HepG2 (cell line): ENCODE measurements at regions not wholly inside any gene's neighbourhood (a gene's known extent, or its start where the extent isn't known, plus 50 kb on each side); places are given as distances from the start of the nearest gene placed in this dataset.

Experiments used
- ATAC-seq: fragments of 200-7000 bp; cut with Tn5 transposase; 3 replicates; pipeline ENCODE4 v1.9.1; 2020; ENCODE audit warnings: mild to moderate bottlenecking, moderate library complexity
- BruUV-seq: library from RNA; stranded (reverse); fragments of 400-500 nt; replicated peaks from 2 replicates; lab custom pipeline; 2021; lab: Mats Ljungman, UMichigan
- CTCF ChIA-PET: fragments of 300-600 bp; formaldehyde crosslinking; extraction: SDS; loops from one replicate; lab custom pipeline; 2021; ENCODE audit warnings: low total read pairs, inconsistent platforms, low intra/inter-chr PET ratio; lab: Yijun Ruan, JAX
- POLR2A ChIA-PET: fragments of 350-600 bp; sonication (Branson Sonifier 250); formaldehyde crosslinking; loops from one replicate; lab custom pipeline; 2020; ENCODE audit warnings: antibody characterized with exemption, inconsistent platforms; lab: Yijun Ruan, JAX
- DNase-seq: peaks from one replicate; pipeline ENCODE4 v3.0.0-alpha.2; 2015; ENCODE audit warnings: low spot score
- FAIRE-seq: peaks from 3 replicates; lab custom pipeline; 2011; peaks lifted over from hg19 to GRCh38; lab: Jason Lieb, UNC
- H2AFZ ChIP-seq: one replicate; pipeline ENCODE4 v1.6.1; 2011; ENCODE audit warnings: low read length, inconsistent platforms
- H3K27ac ChIP-seq: fragments of 300-600 bp; 3 replicates; pipeline ENCODE4 v1.8.0; 2011; ENCODE audit warnings: mixed run types, mild to moderate bottlenecking, mixed read lengths, low read length, inconsistent platforms; ENCODE audit not compliant: insufficient read depth; ENCODE audit errors: extremely low read length
- H3K27me3 ChIP-seq, 2 experiments: fragments of 200-600 bp in 1 of 2; 2 replicates in 1 of 2; 3 replicates in 1 of 2; pipeline versions ENCODE4 v1.6.0 to v1.8.0; 2011; ENCODE audit warnings: low read length in 2 of 2, mild to moderate bottlenecking in 2 of 2, moderate library complexity in 2 of 2, inconsistent platforms in 1 of 2; ENCODE audit not compliant: insufficient read depth in 2 of 2, control insufficient read depth in 1 of 2
- H3K36me3 ChIP-seq, 2 experiments: fragments of 200-600 bp in 1 of 2; replicated peaks in 1 of 2; 2 replicates in 1 of 2; 3 replicates in 1 of 2; pipeline versions ENCODE4 v1.5.1 to v1.8.0; 2011; ENCODE audit warnings: low read length in 2 of 2, inconsistent platforms in 1 of 2; ENCODE audit not compliant: insufficient read depth in 2 of 2, control insufficient read depth in 1 of 2
- H3K4me1 ChIP-seq: 2 replicates; pipeline ENCODE4 v1.5.1; 2012; ENCODE audit warnings: low read length, inconsistent platforms; ENCODE audit not compliant: insufficient read depth
- H3K4me2 ChIP-seq: 2 replicates; pipeline ENCODE4 v1.6.0; 2011; ENCODE audit warnings: low read depth, low read length, inconsistent platforms
- H3K4me3 ChIP-seq, 3 experiments: fragments of 200-600 bp in 1 of 3; sonication (generic), shearing (Covaris generic) in 1 of 3; replicated peaks in 1 of 3; 2 replicates each; pipeline ENCODE4 v1.5.1; 2011 to 2016; ENCODE audit warnings: low read length in 3 of 3, inconsistent platforms in 2 of 3, low read depth in 2 of 3, mild to moderate bottlenecking in 2 of 3, control low read depth in 1 of 3, mixed read lengths in 1 of 3; ENCODE audit not compliant: insufficient read depth in 1 of 3
- H3K79me2 ChIP-seq: one replicate; pipeline ENCODE4 v1.6.1; 2011; ENCODE audit warnings: low read length, inconsistent platforms; ENCODE audit not compliant: insufficient read depth
- H3K9ac ChIP-seq: 2 replicates; pipeline ENCODE4 v1.6.0; 2011; ENCODE audit warnings: mild to moderate bottlenecking, low read depth, low read length, inconsistent platforms; ENCODE audit not compliant: insufficient read depth
- H3K9me3 ChIP-seq: 2 replicates; pipeline ENCODE4 v1.5.1; 2012; ENCODE audit warnings: mild to moderate bottlenecking, low read length
- H4K20me1 ChIP-seq: 2 replicates; pipeline ENCODE4 v1.6.0; 2011; ENCODE audit warnings: inconsistent platforms, mild to moderate bottlenecking, low read length, moderate library complexity; ENCODE audit not compliant: insufficient read depth
- GZF1 ChIP-seq: sonication (generic); formaldehyde crosslinking; IDR thresholded peaks from 2 replicates; pipeline ENCODE4 v1.5.1; 2020; ENCODE audit warnings: mild to moderate bottlenecking, missing genetic modification reagents
- HOXA3 ChIP-seq: sonication (generic); formaldehyde crosslinking; IDR thresholded peaks from 2 replicates; pipeline ENCODE4 v1.5.0; 2020; ENCODE audit warnings: missing genetic modification reagents
- JUN ChIP-seq: sonication (generic); formaldehyde crosslinking; IDR thresholded peaks from 2 replicates; pipeline ENCODE4 v1.4.0; 2020; ENCODE audit warnings: mild to moderate bottlenecking, missing genetic modification reagents
- MYNN ChIP-seq: sonication (generic); formaldehyde crosslinking; IDR thresholded peaks from 2 replicates; pipeline ENCODE4 v1.4.0; 2020; ENCODE audit warnings: mild to moderate bottlenecking, low read depth, missing genetic modification reagents
- NFE2L1 ChIP-seq: sonication (generic); formaldehyde crosslinking; IDR thresholded peaks from 2 replicates; pipeline ENCODE4 v1.4.0; 2020; ENCODE audit warnings: missing genetic modification reagents, mild to moderate bottlenecking, borderline replicate concordance
- PITX1 ChIP-seq: sonication (generic); formaldehyde crosslinking; IDR thresholded peaks from 2 replicates; pipeline ENCODE4 v1.5.1; 2020; ENCODE audit warnings: mild to moderate bottlenecking, missing genetic modification reagents
- SPEN ChIP-seq: sonication (generic); formaldehyde crosslinking; IDR thresholded peaks from 2 replicates; pipeline ENCODE4 v1.5.1; 2020; ENCODE audit warnings: low read depth, mild to moderate bottlenecking, missing genetic modification reagents
- ZNF354B ChIP-seq: sonication (generic); formaldehyde crosslinking; IDR thresholded peaks from 2 replicates; pipeline ENCODE4 v1.8.0; 2022; ENCODE audit warnings: mild to moderate bottlenecking, missing genetic modification reagents
- ZNF816 ChIP-seq: sonication (generic); formaldehyde crosslinking; IDR thresholded peaks from 2 replicates; pipeline ENCODE4 v1.8.0; 2022; ENCODE audit warnings: missing genetic modification reagents, mild to moderate bottlenecking, borderline replicate concordance
- WGBS: methylation state at CpG from one replicate; pipeline ENCODE4 v1.1.6; 2017; ENCODE audit warnings: low lambda C conversion rate; 5-methylcytosine and 5-hydroxymethylcytosine counted together
- in situ Hi-C: cut with HindIII; loops from 2 replicates; pipeline ENCODE4 v1.10.0; 2017; ENCODE audit warnings: low pct_unique_long_range_greater_than_20kb; ENCODE audit not compliant: extremely low pct_ligation_motif_present
- intact Hi-C: fragments of 100-400 bp; cut with micrococcal nuclease; formaldehyde crosslinking; loops from one replicate; pipeline ENCODE4 v1.10.0; 2022; ENCODE audit not compliant: unreplicated experiment
- TF ChIP-seq, protein P1 (sequence below): sonication (generic); formaldehyde crosslinking; IDR thresholded peaks from 2 replicates; pipeline ENCODE4 v1.5.1; 2020; ENCODE audit warnings: missing genetic modification reagents, mild to moderate bottlenecking, borderline replicate concordance
- TF ChIP-seq, protein P2 (sequence below), 2 experiments: sonication (generic) in 1 of 2; formaldehyde crosslinking in 1 of 2; IDR thresholded peaks; 2 replicates each; pipeline versions ENCODE4 v1.6.1 to v1.9.0; 2014 to 2022; ENCODE audit warnings: antibody characterized with exemption in 1 of 2, borderline replicate concordance in 1 of 2, inconsistent platforms in 1 of 2, low read depth in 1 of 2, missing genetic modification reagents in 1 of 2

DNA sequence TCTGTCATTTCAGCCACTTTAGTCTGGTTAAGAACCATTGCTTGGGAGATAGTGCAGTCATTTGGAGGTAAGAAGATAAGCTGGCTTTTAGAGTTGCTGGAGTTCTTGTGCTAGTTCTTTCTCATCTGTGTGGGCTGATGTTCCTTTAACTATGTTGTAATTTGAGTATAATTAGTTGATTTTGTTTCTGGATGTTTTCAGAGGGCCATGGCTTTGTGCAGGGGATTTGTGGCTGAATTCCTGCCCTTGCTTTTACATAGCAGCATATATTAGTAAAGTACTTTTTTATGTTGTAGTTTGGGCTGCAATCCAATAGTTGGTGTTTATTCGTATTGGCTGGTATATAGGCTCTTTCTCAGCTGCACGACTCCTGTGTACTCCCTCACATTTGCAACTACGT is 339.6 kb downstream of the ANKRD50 start:
- H3K9ac ChIP-seq, result no peak overlapping the region
- DNase-seq (no peak), FAIRE-seq (no peak), ATAC-seq (no peak)
- H3K9me3 ChIP-seq, result peaks cover 3% of the 10 kb centered on the region
- H3K79me2 ChIP-seq, result no peaks in the 10 kb centered on the region
- H3K4me3 ChIP-seq, result no peak overlapping the region
- no peak overlapping the region for H3K4me2 ChIP-seq
- TF ChIP-seq NFE2L1 (no peak), MYNN (CRISPR knock-in tag) (no peak)
- no peak overlapping the region for H2AFZ ChIP-seq
- in situ Hi-C loops (no loop called here), intact Hi-C loops (no loop called here)
- ChIA-PET CTCF (no interaction called here), POLR2A (no interaction called here)
- no peaks in the 10 kb centered on the region for H3K36me3 ChIP-seq
- WGBS, result 32% methylated on average over 3 of the region's 3 CpGs
- no peaks in the 10 kb centered on the region for H3K27me3 ChIP-seq
- no TSS peak for BruUV-seq
- H3K4me1 ChIP-seq, result no peaks in the 10 kb centered on the region
- H4K20me1 ChIP-seq, result no peaks in the 10 kb centered on the region
- H3K27ac ChIP-seq, result no peak overlapping the region

DNA sequence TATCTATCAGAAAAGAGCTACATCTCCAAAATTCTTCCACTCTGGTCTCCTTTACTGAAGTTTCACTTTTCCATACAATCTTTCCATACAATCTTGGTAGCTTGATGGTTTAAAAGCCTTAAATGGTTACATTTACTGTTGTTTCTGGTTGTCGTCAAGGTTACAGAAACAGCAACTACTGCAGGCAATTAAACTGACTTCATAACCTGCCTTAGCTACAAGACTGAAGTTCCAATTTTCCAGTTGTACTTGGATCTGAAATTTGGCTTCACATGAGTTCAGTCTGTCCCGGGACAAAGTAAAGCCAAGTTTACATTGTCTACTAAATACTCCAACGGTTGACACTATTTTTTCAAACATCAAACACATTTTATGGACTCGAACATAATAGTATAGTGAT is 326.4 kb downstream of the ANKRD50 start:
- FAIRE-seq (no peak), ATAC-seq (no peak), DNase-seq (no peak)
- H2AFZ ChIP-seq, result no peak overlapping the region
- WGBS, result 2% methylated on average over 4 of the region's 4 CpGs
- CTCF ChIA-PET, result no interaction called here
- POLR2A ChIA-PET, result no interaction called here
- H3K9ac ChIP-seq, result no peak overlapping the region
- no peak overlapping the region for H3K27ac ChIP-seq
- no peaks in the 10 kb centered on the region for H3K4me1 ChIP-seq
- no peaks in the 10 kb centered on the region for H3K9me3 ChIP-seq
- H3K4me2 ChIP-seq, result no peak overlapping the region
- no peaks in the 10 kb centered on the region for H3K79me2 ChIP-seq
- in situ Hi-C loops, result no loop called here
- BruUV-seq, result no TSS peak
- intact Hi-C loops, result no loop called here
- no peaks in the 10 kb centered on the region for H3K36me3 ChIP-seq
- no peak overlapping the region for H3K4me3 ChIP-seq
- no peaks in the 10 kb centered on the region for H3K27me3 ChIP-seq
- H4K20me1 ChIP-seq, result no peaks in the 10 kb centered on the region
- TF ChIP-seq GZF1 (CRISPR knock-in tag) (no peak), JUN (CRISPR knock-in tag) (no peak), HOXA3 (CRISPR knock-in tag) (no peak), ZNF816 (CRISPR knock-in tag) (no peak), PITX1 (CRISPR knock-in tag) (no peak), SPEN (no peak), ZNF354B (no peak)
- TF ChIP-seq, protein P1, sequence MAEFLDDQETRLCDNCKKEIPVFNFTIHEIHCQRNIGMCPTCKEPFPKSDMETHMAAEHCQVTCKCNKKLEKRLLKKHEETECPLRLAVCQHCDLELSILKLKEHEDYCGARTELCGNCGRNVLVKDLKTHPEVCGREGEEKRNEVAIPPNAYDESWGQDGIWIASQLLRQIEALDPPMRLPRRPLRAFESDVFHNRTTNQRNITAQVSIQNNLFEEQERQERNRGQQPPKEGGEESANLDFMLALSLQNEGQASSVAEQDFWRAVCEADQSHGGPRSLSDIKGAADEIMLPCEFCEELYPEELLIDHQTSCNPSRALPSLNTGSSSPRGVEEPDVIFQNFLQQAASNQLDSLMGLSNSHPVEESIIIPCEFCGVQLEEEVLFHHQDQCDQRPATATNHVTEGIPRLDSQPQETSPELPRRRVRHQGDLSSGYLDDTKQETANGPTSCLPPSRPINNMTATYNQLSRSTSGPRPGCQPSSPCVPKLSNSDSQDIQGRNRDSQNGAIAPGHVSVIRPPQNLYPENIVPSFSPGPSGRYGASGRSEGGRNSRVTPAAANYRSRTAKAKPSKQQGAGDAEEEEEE, result no peak
- TF ChIP-seq, protein P2, sequence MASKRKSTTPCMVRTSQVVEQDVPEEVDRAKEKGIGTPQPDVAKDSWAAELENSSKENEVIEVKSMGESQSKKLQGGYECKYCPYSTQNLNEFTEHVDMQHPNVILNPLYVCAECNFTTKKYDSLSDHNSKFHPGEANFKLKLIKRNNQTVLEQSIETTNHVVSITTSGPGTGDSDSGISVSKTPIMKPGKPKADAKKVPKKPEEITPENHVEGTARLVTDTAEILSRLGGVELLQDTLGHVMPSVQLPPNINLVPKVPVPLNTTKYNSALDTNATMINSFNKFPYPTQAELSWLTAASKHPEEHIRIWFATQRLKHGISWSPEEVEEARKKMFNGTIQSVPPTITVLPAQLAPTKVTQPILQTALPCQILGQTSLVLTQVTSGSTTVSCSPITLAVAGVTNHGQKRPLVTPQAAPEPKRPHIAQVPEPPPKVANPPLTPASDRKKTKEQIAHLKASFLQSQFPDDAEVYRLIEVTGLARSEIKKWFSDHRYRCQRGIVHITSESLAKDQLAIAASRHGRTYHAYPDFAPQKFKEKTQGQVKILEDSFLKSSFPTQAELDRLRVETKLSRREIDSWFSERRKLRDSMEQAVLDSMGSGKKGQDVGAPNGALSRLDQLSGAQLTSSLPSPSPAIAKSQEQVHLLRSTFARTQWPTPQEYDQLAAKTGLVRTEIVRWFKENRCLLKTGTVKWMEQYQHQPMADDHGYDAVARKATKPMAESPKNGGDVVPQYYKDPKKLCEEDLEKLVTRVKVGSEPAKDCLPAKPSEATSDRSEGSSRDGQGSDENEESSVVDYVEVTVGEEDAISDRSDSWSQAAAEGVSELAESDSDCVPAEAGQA (IDR thresholded peaks at IDR 0.05; ENCODE audit: low read depth), result no peak
- TF ChIP-seq, protein P2 (CRISPR knock-in tag; IDR thresholded peaks at IDR 0.05; ENCODE audit: borderline replicate concordance), result no peak
